ENCODE measurements at regions not wholly inside any gene's neighbourhood (a gene's known extent, or its start where the extent isn't known, plus 50 kb on each side); places are given as distances from the start of the nearest gene placed in this dataset.

DNA sequence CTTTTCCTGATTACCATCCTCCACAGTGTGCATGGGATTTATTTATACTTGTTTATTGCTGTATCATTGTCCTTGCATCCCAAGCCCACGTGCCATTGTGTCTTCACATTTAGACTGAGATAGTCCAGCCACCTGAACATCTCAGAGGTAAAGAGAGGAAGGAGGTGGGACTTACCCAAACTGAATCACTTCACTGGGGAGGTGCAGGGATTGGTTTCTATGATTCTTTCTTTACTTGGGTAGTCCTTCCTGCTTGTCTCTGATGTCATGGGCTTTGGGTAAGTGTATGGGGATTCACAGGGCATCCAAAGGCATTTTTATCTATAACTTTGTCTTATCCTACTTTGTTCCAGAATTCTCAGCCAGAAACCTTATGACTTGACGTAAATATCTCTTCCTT is 141.5 kb upstream of the UMPS start:
- in situ Hi-C loops (cut with HindIII; ENCODE audit: extremely low pct_ligation_motif_present, low pct_unique_long_range_greater_than_20kb) (loop anchor here (5.0 kb wide), 1 partner anchor 34 kb away; no protein-coding TSS in a partner anchor), intact Hi-C loops (cut with micrococcal nuclease; ENCODE audit: unreplicated experiment) (loop anchor here (5.0 kb wide), 1 partner anchor 49 kb away; no protein-coding TSS in a partner anchor)
- WGBS (ENCODE audit: low lambda C conversion rate): 100% methylated on average over 2 of the region's 2 CpGs
- Histone ChIP-seq H4K20me1 (ENCODE audit: insufficient read depth, low read length) (no peaks in the 10 kb centered on the region), H3K9me3 (ENCODE audit: low read length) (no peaks in the 10 kb centered on the region), H3K4me2 (ENCODE audit: low read depth, low read length) (no peak overlapping the region), H3K4me1 (ENCODE audit: insufficient read depth, low read length) (peaks cover 63% of the 10 kb centered on the region), H3K36me3 (replicated peaks in 1 of 2; ENCODE audit: control insufficient read depth in 1 of 2, insufficient read depth in 2 of 2, low read length in 2 of 2) (no peaks in the 10 kb centered on the region), H3K79me2 (ENCODE audit: insufficient read depth, low read length) (peaks cover 44% of the 10 kb centered on the region), H2AFZ (ENCODE audit: low read length) (no peak overlapping the region), H3K4me3 (replicated peaks in 1 of 3; ENCODE audit: insufficient read depth in 1 of 3, low read depth in 2 of 3, low read length in 3 of 3) (no peak overlapping the region), H3K27me3 (ENCODE audit: control insufficient read depth in 1 of 2, insufficient read depth in 2 of 2, low read length in 2 of 2) (no peaks in the 10 kb centered on the region; a peak in 1 of 5 replicates), H3K9ac (ENCODE audit: insufficient read depth, low read depth, low read length) (no peak overlapping the region), H3K27ac (ENCODE audit: extremely low read length, insufficient read depth, low read length) (no peak overlapping the region)
- BruUV-seq (replicated peaks): no TSS peak
- ATAC-seq: no peak
- DNase-seq (ENCODE audit: low spot score): no peak
- TF ChIP-seq MED13 (CRISPR knock-in tag; IDR thresholded peaks at IDR 0.05) (no peak), HNRNPLL (IDR thresholded peaks at IDR 0.05; ENCODE audit: low read depth, low read length, poor library complexity, severe bottlenecking) (no peak), GTF3A (CRISPR knock-in tag; conservative IDR thresholded peaks at IDR 0.05) (no peak), REPIN1 (CRISPR knock-in tag; IDR thresholded peaks at IDR 0.05; ENCODE audit: borderline replicate concordance, low read depth) (no peak), KLF16 (CRISPR knock-in tag; IDR thresholded peaks at IDR 0.05) (no peak), ZNF230 (CRISPR knock-in tag; IDR thresholded peaks at IDR 0.05) (no peak), RAD51 (IDR thresholded peaks at IDR 0.05; ENCODE audit: borderline replicate concordance) (no peak), HIC2 (CRISPR knock-in tag; IDR thresholded peaks at IDR 0.05; ENCODE audit: low read depth) (no peak), NFRKB (IDR thresholded peaks at IDR 0.05) (no peak), HNF1A (IDR thresholded peaks at IDR 0.05; ENCODE audit: low read depth) (no peak), HNF1A (CRISPR knock-in tag; IDR thresholded peaks at IDR 0.05; ENCODE audit: borderline replicate concordance) (no peak), TMF1 (CRISPR knock-in tag; IDR thresholded peaks at IDR 0.05; ENCODE audit: low read depth) (no peak), ZNF775 (CRISPR knock-in tag; IDR thresholded peaks at IDR 0.05; ENCODE audit: borderline replicate concordance) (no peak)
- TF ChIP-seq, protein P1, sequence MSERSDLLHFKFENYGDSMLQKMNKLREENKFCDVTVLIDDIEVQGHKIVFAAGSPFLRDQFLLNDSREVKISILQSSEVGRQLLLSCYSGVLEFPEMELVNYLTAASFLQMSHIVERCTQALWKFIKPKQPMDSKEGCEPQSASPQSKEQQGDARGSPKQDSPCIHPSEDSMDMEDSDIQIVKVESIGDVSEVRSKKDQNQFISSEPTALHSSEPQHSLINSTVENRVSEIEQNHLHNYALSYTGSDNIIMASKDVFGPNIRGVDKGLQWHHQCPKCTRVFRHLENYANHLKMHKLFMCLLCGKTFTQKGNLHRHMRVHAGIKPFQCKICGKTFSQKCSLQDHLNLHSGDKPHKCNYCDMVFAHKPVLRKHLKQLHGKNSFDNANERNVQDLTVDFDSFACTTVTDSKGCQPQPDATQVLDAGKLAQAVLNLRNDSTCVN (CRISPR knock-in tag; IDR thresholded peaks at IDR 0.05; ENCODE audit: borderline replicate concordance): no peak
- TF ChIP-seq, protein P2, sequence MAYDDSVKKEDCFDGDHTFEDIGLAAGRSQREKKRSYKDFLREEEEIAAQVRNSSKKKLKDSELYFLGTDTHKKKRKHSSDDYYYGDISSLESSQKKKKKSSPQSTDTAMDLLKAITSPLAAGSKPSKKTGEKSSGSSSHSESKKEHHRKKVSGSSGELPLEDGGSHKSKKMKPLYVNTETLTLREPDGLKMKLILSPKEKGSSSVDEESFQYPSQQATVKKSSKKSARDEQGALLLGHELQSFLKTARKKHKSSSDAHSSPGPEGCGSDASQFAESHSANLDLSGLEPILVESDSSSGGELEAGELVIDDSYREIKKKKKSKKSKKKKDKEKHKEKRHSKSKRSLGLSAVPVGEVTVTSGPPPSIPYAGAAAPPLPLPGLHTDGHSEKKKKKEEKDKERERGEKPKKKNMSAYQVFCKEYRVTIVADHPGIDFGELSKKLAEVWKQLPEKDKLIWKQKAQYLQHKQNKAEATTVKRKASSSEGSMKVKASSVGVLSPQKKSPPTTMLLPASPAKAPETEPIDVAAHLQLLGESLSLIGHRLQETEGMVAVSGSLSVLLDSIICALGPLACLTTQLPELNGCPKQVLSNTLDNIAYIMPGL (CRISPR knock-in tag; IDR thresholded peaks at IDR 0.05; ENCODE audit: borderline replicate concordance in 1 of 2, low read depth in 1 of 2): no peak
- no peak for FAIRE-seq
- POLR2A ChIA-PET: no interaction called here
- CTCF ChIA-PET (ENCODE audit: low intra/inter-chr PET ratio, low total read pairs): no interaction called here

Data from HepG2 (cell line).